Activated CD4-positive, alpha-beta T cell treated with anti-CD3 and anti-CD28 coated beads, Interleukin-2, amount 10 ng/mL, durations not matched to agents 24 days and 14 days (primary cell): ENCODE measurements at regions not wholly inside any gene's neighbourhood (a gene's known extent, or its start where the extent isn't known, plus 50 kb on each side); places are given as distances from the start of the nearest gene placed in this dataset.

Experiments
- DNase-seq: peaks from one replicate; pipeline ENCODE4 v3.0.0; 2022
- H3K27ac Mint-ChIP-seq: one replicate; pipeline ENCODE4 v1.8.0; 2022; ENCODE audit warnings: mild to moderate bottlenecking, mixed read lengths
- H3K27me3 Mint-ChIP-seq: one replicate; pipeline ENCODE4 v1.8.0; 2022; ENCODE audit warnings: mixed read lengths
- H3K36me3 Mint-ChIP-seq: one replicate; pipeline ENCODE4 v1.8.0; 2022; ENCODE audit warnings: low read depth, mild to moderate bottlenecking, mixed read lengths
- H3K4me1 Mint-ChIP-seq: one replicate; pipeline ENCODE4 v1.8.0; 2021; ENCODE audit warnings: mixed read lengths
- H3K4me3 Mint-ChIP-seq: one replicate; pipeline ENCODE4 v1.8.0; 2022; ENCODE audit warnings: mild to moderate bottlenecking, moderate library complexity, mixed read lengths
- H3K9me3 Mint-ChIP-seq: one replicate; pipeline ENCODE4 v1.8.0; 2021; ENCODE audit warnings: mixed read lengths
- intact Hi-C: fragments of 100-400 bp; cut with micrococcal nuclease; formaldehyde crosslinking; loops from one replicate; pipeline ENCODE4 v1.15.1; 2023

DNA sequence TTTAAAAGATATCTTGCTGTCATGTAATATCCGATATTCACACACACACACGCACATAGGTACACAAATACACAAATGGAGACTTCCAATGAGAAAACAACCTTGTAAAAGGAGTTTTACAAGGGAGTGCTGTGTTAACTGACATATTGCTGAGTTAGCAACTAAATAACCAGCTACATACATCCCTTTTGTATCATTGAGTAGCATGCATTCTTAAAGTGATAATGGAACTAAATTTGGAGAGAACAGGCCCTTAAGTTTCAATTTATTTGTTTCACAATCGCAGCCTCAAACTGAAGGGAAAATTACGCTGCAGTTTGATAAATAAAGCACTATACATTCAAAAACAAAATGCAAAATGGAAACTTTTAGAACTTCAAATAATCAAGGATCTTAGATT, 1046.0 kb upstream of the NR2F2 start:
- Mint-ChIP-seq H3K4me1 (peaks cover 49% of the 10 kb centered on the region), H3K36me3 (no peaks in the 10 kb centered on the region), H3K9me3 (peaks cover 4% of the 10 kb centered on the region), H3K27ac (peak overlapping the region; percentile 73), H3K4me3 (peak overlapping the region; percentile 50), H3K27me3 (peaks cover 34% of the 10 kb centered on the region)
- intact Hi-C loops: loop anchor here (2.0 to 10.0 kb wide), 3 partner anchors 590 to 710 kb away; no protein-coding TSS in a partner anchor
- no peak for DNase-seq

DNA sequence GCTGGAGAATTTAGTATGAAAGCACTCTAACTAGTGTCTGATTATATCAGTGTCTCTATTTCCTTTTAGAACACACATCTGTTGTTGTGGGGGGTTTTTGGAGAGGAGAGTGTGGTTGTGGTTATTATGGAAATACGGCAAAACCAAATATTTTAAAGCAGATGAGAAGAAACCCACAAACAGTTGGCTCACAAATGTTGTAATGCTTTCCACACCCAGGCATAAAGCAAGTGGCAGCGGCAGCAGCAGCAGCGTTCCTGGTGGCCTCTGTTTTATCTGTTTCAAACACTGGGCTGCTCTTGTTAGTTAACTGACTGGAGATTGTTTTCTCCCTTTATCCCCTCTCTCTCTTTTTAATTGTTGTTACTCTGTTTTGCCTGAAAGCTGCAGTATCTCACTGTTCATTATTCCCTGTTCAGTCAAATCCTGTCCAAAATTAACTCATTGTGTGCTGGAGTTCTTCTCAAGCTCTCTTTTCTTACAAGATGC, 1045.5 kb upstream of the NR2F2 start:
- Mint-ChIP-seq H3K27ac (peak overlapping the region; percentile 73), H3K4me1 (peaks cover 52% of the 10 kb centered on the region), H3K4me3 (peak overlapping the region; percentile 50), H3K9me3 (peaks cover 4% of the 10 kb centered on the region), H3K36me3 (no peaks in the 10 kb centered on the region), H3K27me3 (peaks cover 35% of the 10 kb centered on the region)
- intact Hi-C loops: loop anchor here (1.0 to 10.0 kb wide), 6 partner anchors 162 to 710 kb away; no protein-coding TSS in a partner anchor
- peak; percentile 86 for DNase-seq

DNA sequence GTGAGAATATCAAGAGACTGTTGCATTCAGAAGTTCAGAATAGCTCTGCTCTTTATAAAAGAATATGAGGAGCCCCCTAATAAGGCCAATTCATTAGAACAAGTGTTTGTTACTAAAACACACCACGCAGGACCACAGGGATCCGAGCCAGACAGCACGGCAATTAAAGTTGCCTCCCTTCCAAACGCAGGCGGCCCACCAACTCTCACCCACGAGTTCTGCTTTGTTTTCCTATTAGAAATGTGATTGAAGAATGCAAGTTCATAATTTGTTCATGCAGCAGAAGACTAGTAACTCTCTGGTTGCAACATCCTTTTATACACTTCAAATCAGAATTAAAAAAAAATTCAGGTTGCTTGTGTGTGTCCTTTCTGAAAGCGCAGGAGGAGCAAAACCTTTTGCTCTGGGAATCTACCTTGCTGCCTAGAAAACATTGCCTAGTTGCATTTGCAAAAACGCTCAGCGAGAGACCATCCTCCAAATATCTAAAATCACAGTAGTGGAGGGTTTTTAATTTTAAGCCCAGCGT, 1044.1 kb upstream of the NR2F2 start:
- no peaks in the 10 kb centered on the region for H3K36me3 Mint-ChIP-seq
- peaks cover 33% of the 10 kb centered on the region for H3K27me3 Mint-ChIP-seq
- H3K4me3 Mint-ChIP-seq: no peak overlapping the region
- intact Hi-C loops: loop anchor here (2.0 to 10.0 kb wide), 4 partner anchors 14 to 708 kb away; no protein-coding TSS in a partner anchor
- peaks cover 53% of the 10 kb centered on the region for H3K4me1 Mint-ChIP-seq
- H3K27ac Mint-ChIP-seq: no peak overlapping the region
- H3K9me3 Mint-ChIP-seq: peaks cover 4% of the 10 kb centered on the region
- DNase-seq: no peak

DNA sequence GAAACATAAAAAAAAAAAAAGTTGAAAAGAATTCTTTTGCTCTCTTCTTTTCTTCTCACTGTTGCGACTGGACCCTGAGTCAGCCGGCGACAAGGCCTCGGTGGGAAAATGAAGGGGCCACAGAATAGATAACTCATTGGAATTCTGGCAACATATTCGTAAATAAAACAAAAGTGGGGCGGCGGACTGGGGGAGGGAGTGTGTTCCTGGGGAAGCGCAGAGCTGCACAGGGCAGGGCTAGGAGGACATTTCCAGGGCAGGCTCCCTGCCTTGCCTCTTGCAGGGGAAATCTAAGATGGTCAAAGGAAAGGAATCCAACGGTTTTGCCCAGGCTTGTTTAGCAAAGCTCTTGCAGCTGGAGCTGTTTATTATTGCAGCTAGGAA, 1042.8 kb upstream of the NR2F2 start:
- intact Hi-C loops: loop anchor here (2.0 to 10.0 kb wide), 4 partner anchors 13 to 707 kb away; no protein-coding TSS in a partner anchor
- no peak overlapping the region for H3K27ac Mint-ChIP-seq
- no peak for DNase-seq
- peaks cover 49% of the 10 kb centered on the region for H3K4me1 Mint-ChIP-seq
- peaks cover 4% of the 10 kb centered on the region for H3K9me3 Mint-ChIP-seq
- H3K4me3 Mint-ChIP-seq: no peak overlapping the region
- no peaks in the 10 kb centered on the region for H3K36me3 Mint-ChIP-seq
- H3K27me3 Mint-ChIP-seq: peaks cover 38% of the 10 kb centered on the region

DNA sequence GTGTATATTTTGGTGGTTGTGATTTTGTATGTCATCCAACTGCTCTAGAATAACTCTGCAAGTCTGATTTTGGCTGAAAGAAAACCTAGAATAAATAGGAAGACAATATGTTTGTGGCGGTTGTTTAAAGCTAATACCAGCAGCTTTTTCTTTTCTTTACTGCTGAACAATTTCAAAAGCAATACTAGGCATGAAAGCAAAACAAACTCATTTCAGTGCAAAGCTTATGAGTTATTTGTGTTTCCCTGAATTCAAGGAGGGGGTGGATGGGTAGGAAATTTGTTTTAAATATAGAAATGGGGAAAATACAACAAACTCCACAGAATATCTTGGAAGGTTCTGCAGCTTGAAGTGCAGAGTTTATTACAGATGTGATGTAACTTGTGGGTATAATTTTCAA, 1041.9 kb upstream of the NR2F2 start:
- Mint-ChIP-seq H3K4me3 (no peak overlapping the region), H3K27me3 (peaks cover 39% of the 10 kb centered on the region), H3K27ac (no peak overlapping the region), H3K36me3 (no peaks in the 10 kb centered on the region), H3K9me3 (peaks cover under 1% of the 10 kb centered on the region), H3K4me1 (peaks cover 48% of the 10 kb centered on the region)
- intact Hi-C loops: loop anchor here (5.0 to 10.0 kb wide), 3 partner anchors 334 to 706 kb away; no protein-coding TSS in a partner anchor
- DNase-seq: no peak

DNA sequence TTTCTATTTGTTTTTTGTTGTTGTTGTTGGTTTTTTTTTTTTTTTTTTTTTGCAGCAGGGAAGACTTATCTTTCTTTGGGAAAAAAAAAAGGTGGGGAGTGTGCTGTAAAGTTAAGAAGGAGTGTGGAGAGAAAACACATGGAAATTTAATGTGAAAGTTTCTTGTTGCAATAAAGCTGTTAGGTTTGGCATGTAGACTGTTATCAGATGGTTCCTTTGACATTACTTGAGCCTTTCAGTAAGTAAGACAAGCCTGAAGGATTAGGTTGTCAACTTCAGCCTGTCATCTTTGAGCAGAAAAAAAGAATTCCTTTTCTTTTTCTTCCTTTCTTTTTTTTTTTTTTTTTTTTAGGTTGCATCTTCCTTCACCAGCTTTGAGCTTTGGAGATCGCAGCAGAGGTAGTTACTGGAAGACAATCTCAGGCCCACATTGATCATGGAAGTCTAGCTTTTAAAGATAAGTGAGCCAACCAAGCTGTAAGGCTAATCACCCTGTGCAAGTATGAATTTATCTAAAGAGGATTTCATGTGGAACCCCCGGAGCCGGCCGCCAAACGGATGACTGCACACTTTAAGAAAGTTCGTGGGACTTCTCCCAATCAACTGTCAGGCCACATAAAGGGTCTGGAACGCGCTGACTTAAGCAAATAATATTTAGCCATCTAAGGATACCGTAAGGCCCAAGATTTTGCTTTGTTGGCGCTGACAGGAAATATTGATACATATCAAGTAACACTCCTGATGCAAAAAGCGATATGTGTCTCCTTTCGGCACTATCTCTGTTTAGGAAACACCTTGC, 1040.1 kb upstream of the NR2F2 start:
- H3K4me3 Mint-ChIP-seq: no peak overlapping the region
- intact Hi-C loops: no loop called here
- no peaks in the 10 kb centered on the region for H3K36me3 Mint-ChIP-seq
- H3K27ac Mint-ChIP-seq: no peak overlapping the region
- peaks cover 34% of the 10 kb centered on the region for H3K4me1 Mint-ChIP-seq
- no peak for DNase-seq
- H3K9me3 Mint-ChIP-seq: no peaks in the 10 kb centered on the region
- H3K27me3 Mint-ChIP-seq: peaks cover 48% of the 10 kb centered on the region

DNA sequence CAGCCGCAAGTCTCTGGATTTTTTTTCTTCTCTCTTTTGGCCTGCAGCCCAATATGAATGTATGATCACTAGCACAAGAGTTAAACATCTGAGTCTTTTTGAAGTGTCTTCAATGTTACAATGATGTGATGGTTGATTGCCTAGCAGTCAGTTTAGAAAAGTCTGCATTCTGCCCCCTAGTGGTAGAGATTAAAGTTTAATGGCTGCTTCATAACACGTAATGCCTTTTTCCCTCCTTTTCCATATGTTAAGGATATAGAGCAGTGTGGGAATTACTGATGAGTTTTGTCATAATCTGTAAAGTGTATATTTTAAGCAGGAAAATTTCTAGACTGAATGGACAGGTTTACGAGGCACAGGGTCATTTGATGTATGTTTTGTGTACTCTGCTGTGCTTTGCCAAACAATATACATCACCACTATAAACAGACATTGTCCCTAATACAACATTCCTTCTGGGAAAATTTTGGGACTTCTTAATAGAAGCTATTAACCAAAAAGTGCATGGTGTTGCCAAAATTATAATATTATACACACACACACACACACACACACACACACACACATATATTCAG, 1038.5 kb upstream of the NR2F2 start:
- H3K4me3 Mint-ChIP-seq: no peak overlapping the region
- no peaks in the 10 kb centered on the region for H3K9me3 Mint-ChIP-seq
- peaks cover 1% of the 10 kb centered on the region for H3K36me3 Mint-ChIP-seq
- peak; percentile 68 for DNase-seq
- peaks cover 23% of the 10 kb centered on the region for H3K4me1 Mint-ChIP-seq
- H3K27me3 Mint-ChIP-seq: peaks cover 57% of the 10 kb centered on the region
- H3K27ac Mint-ChIP-seq: no peak overlapping the region
- intact Hi-C loops: loop anchor here (1.0 kb wide), 1 partner anchor 33 kb away; no protein-coding TSS in a partner anchor

DNA sequence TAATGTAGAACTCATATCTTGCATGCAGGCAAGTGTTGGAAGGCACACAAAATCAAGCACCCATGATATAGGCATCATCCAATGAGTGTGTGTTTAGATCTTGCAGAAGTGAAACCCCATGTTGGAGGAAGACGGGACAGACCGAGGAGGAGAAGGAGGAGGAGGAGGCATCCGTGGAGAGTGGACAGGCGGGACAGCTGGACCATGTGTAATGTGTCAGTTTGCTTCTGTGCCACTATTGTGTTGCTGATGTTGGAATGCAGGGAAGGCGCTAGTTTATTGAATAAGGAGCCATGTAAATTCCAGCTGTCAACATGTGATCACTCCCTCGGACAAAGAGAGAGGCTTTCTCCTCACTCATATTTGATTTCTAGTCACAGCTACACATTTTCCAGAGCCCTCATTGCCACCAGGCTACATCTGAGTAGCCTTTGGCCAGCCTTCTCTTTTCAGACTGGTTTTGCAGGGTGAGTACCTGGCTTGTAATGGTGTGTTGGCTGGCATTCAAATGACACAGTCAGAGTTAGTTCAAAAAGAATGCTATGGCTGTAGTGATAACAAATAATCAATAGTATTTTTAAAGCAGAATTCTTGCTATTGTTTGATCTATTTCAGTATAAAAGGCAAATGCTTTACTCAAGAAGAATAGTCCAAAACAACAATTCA, 1037.6 kb upstream of the NR2F2 start:
- intact Hi-C loops: loop anchor here (1.0 kb wide), 1 partner anchor 34 kb away; no protein-coding TSS in a partner anchor
- Mint-ChIP-seq H3K27me3 (peaks cover 59% of the 10 kb centered on the region), H3K4me1 (peaks cover 17% of the 10 kb centered on the region), H3K4me3 (no peak overlapping the region), H3K27ac (no peak overlapping the region), H3K36me3 (peaks cover 1% of the 10 kb centered on the region), H3K9me3 (no peaks in the 10 kb centered on the region)
- no peak for DNase-seq

DNA sequence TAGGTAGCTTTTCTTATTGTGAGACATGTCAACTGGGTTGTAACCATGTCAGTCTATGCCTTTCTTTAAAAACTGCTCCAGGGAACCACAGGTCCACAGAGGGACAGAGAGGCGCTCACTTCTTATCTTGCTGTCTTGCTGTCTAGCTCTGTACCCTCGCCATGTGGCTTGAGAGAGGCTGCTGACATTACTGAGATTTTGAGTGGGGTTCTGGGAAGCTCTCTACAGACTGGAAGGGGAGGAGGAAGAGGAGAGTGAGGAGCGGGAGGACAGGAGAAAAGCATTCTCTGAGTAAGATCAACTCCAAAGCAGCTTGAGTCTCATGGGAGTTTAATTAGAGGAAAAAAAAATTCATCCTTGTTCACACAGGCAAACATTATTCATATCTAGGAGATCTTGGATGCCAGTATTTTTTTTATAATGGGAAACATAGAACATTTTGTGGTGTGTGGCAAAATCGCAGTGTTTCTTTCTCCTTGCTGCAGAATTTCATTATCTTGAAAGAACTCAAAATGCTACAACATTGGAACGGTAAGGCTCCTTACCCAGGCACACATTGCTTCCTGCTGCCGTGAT, 1037.0 kb upstream of the NR2F2 start:
- H3K4me3 Mint-ChIP-seq: no peak overlapping the region
- H3K9me3 Mint-ChIP-seq: no peaks in the 10 kb centered on the region
- intact Hi-C loops: no loop called here
- no peak overlapping the region for H3K27ac Mint-ChIP-seq
- H3K4me1 Mint-ChIP-seq: peaks cover 17% of the 10 kb centered on the region
- no peak for DNase-seq
- peaks cover 1% of the 10 kb centered on the region for H3K36me3 Mint-ChIP-seq
- peaks cover 56% of the 10 kb centered on the region for H3K27me3 Mint-ChIP-seq

DNA sequence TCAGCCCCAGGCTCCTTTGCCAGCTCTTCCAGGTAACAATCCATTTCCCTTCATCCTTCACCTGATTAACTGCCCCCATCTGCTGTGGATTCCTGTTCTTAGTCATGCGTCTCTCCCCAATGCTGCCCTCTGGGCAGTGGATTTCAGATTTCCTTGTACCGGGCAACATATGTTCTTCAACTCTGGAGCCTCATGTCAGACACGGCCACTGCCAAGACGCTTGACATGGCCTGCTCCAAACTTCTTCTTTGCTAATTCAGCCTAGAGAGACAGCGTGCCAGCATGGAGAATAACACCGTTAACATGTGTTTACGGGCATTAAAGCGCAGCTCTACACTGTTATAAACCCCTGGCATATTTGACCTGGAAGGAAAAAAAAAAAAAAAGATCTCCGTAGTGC, 1035.1 kb upstream of the NR2F2 start:
- peaks cover 1% of the 10 kb centered on the region for H3K36me3 Mint-ChIP-seq
- no peak overlapping the region for H3K27ac Mint-ChIP-seq
- peaks cover 13% of the 10 kb centered on the region for H3K4me1 Mint-ChIP-seq
- peaks cover 46% of the 10 kb centered on the region for H3K27me3 Mint-ChIP-seq
- intact Hi-C loops: no loop called here
- no peak for DNase-seq
- no peak overlapping the region for H3K4me3 Mint-ChIP-seq
- no peaks in the 10 kb centered on the region for H3K9me3 Mint-ChIP-seq

DNA sequence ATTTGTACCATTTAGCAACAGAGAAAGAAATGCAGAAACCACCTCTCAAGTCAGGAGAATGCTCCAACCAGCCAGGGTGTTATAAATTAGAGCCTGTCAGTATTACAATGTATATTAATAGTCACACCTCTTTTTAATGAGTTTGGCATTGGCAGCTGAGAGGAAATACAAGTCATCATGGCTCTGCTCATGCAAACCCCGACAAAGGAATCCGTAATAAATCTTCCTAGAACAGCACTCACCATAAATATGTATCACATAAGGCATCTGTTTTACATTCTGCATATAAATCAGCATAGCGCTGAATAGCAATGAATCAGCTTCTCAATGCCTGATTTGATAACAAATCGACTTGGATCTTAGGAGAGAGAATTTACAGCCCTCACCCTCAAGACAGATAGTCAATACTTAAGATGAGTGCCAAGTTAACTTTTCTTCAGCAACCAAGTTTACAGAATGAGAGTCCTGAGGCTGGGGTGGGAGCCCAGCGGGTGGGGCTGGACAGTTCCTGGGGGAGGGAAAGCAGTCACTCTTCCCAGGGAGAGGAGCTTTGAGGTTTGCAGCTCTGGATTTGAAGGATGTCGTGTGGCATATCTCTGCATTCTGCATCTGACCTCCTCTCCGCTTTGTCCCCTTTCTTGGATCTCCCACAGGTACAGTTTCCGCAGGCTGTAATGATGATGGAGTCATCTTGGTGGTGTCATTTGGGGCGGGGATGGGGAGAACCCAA, 1034.4 kb upstream of the NR2F2 start:
- no peak for DNase-seq
- Mint-ChIP-seq H3K4me1 (peaks cover 19% of the 10 kb centered on the region), H3K9me3 (no peaks in the 10 kb centered on the region), H3K27me3 (peaks cover 45% of the 10 kb centered on the region), H3K36me3 (peaks cover 1% of the 10 kb centered on the region), H3K4me3 (no peak overlapping the region), H3K27ac (no peak overlapping the region)
- intact Hi-C loops: no loop called here

DNA sequence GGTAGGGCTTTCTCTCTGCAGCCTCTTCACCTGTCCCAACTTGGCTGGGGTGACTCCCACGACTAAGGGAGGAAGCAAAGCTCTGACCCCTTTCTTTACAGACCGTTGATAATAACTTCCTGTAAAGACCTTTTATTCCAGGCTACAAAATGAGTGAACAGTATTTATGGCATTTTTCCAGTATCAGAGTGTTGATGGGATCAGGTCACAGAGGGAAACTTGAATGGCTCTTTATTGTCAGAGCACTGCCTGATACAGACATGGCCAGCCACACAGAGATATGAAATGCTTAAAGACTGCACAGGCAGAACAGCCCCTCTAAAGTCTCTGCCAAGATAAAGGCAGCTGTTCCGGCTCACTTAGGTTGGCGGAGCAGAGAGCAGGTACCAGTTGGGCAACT, 1033.9 kb upstream of the NR2F2 start:
- no peak for DNase-seq
- Mint-ChIP-seq H3K36me3 (peaks cover 1% of the 10 kb centered on the region), H3K27me3 (peaks cover 43% of the 10 kb centered on the region), H3K4me1 (peaks cover 24% of the 10 kb centered on the region), H3K27ac (no peak overlapping the region), H3K9me3 (peaks cover 5% of the 10 kb centered on the region), H3K4me3 (no peak overlapping the region)
- intact Hi-C loops: no loop called here

DNA sequence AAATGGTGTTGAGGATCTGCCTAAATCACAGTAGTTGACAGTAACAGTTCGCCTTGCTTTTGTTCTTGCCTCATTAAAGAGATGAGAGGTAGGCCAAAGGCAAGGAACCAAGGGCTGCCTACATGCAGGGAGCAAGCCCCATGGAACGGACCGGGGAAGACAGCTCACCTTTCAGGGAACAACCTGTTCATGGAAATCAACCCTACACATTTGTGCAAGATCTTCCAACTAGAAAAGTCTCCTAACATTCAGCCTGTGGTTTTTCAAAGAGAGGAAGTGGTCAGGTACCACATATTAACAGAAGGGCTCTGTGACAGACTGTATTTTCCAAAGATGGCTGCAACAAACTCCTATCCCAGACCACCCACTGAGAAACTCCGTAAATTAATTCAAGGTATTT, 1031.8 kb upstream of the NR2F2 start:
- Mint-ChIP-seq H3K27ac (peak overlapping the region; percentile 58), H3K27me3 (peaks cover 27% of the 10 kb centered on the region), H3K9me3 (peaks cover 5% of the 10 kb centered on the region), H3K4me1 (peaks cover 24% of the 10 kb centered on the region), H3K4me3 (peak overlapping the region; percentile 49), H3K36me3 (peaks cover 1% of the 10 kb centered on the region)
- DNase-seq: peak; percentile 71
- intact Hi-C loops: no loop called here
